Bronchial epithelial cell (primary cell): ENCODE measurements at regions not wholly inside any gene's neighbourhood (a gene's known extent, or its start where the extent isn't known, plus 50 kb on each side); places are given as distances from the start of the nearest gene placed in this dataset.

ENCODE experiments used
- DNase-seq: peaks from one replicate; pipeline ENCODE4 v3.0.0-alpha.2; 2010; ENCODE audit warnings: low read depth
- FAIRE-seq: peaks from 2 replicates; lab custom pipeline; 2011; peaks lifted over from hg19 to GRCh38; lab: Jason Lieb, UNC
- H3K27me3 ChIP-seq: 2 replicates; pipeline ENCODE4 v1.5.1; 2011; ENCODE audit warnings: low read length; ENCODE audit not compliant: control insufficient read depth, insufficient read depth
- H3K36me3 ChIP-seq: 2 replicates; pipeline ENCODE4 v1.5.1; 2011; ENCODE audit warnings: low read length; ENCODE audit not compliant: control insufficient read depth, insufficient read depth
- H3K4me3 ChIP-seq: 2 replicates; pipeline ENCODE4 v1.5.1; 2011; ENCODE audit warnings: mild to moderate bottlenecking, low read depth, low read length, control low read depth
- CTCF ChIP-seq: IDR thresholded peaks from 2 replicates; pipeline ENCODE4 v1.5.1; 2011; ENCODE audit warnings: mild to moderate bottlenecking, moderate library complexity, low read length, control low read depth, inconsistent platforms; ENCODE audit not compliant: insufficient read depth, severe bottlenecking

DNA sequence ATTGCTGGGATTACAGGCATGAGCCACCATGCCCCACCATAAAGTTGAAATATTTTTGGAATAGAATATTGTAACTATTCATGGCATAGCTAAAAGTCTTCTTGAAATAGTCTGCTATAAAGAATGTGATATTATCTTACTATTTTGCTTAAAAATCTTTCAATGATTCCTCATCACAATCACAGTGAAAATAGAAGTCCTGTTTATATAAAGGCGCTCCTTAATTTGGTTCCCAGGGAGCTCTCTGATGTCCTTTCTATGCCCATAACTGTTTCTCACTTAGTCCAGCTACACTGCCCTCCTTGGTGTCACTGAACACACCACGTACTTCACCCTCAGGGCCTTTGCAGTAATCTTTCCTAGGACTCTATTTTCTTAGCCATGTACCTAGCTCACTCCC lies 331.7 kb upstream of the GIMD1 start:
- Histone ChIP-seq H3K27me3 (no peaks in the 10 kb centered on the region), H3K4me3 (no peak overlapping the region), H3K36me3 (no peaks in the 10 kb centered on the region)
- DNase-seq (no peak), FAIRE-seq (no peak)
- TF ChIP-seq CTCF = no peak

- H3K36me3 ChIP-seq = no peaks in the 10 kb centered on the region
- FAIRE-seq (no peak), DNase-seq (no peak)
- TF ChIP-seq CTCF = no peak
- H3K4me3 ChIP-seq = no peak overlapping the region
- H3K27me3 ChIP-seq = no peaks in the 10 kb centered on the region
Measured at GRCh38 chr4:106698621-106699195, 330.1 kb upstream of the GIMD1 start.

GRCh38 chr4:106695501-106696262 lies 327.1 kb upstream of the GIMD1 start:
- Histone ChIP-seq H3K36me3 (no peaks in the 10 kb centered on the region), H3K27me3 (no peaks in the 10 kb centered on the region), H3K4me3 (no peak overlapping the region)
- FAIRE-seq (no peak), DNase-seq (no peak)
- TF ChIP-seq CTCF = no peak

DNA sequence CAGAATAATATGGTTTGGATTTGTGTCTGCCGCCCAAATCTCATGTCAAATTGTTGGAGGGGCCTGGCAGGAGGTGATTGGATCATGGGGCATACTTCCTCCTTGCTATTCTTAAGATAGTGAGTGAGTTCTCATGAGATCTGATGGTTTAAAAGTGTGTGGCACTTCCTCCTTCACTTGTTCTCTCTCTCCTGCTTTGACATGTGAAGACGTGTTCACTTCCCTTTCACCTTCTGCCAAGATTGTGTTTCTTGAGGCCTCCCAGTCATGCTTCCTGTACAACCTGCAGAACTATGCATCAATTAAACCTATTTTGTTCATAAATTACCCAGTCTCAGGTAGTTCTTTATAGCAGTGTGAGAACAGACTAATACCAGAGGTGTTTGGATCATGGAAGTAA lies 325.7 kb upstream of the GIMD1 start:
- FAIRE-seq (peak; percentile 13), DNase-seq (peak; percentile 87)
- TF ChIP-seq CTCF = no peak

GRCh38 chr4:106691749-106692148 lies 323.2 kb upstream of the GIMD1 start:
- FAIRE-seq (no peak), DNase-seq (no peak)
- no peak overlapping the region for H3K4me3 ChIP-seq
- no peaks in the 10 kb centered on the region for H3K27me3 ChIP-seq
- no peak for TF ChIP-seq CTCF
- H3K36me3 ChIP-seq = no peaks in the 10 kb centered on the region

More for the DNA sequence above, 325.7 kb upstream of the GIMD1 start:
- Histone ChIP-seq H3K4me3 (no peak overlapping the region), H3K36me3 (no peaks in the 10 kb centered on the region), H3K27me3 (no peaks in the 10 kb centered on the region)
